ENCODE measurements at regions not wholly inside any gene's neighbourhood (a gene's known extent, or its start where the extent isn't known, plus 50 kb on each side); places are given as distances from the start of the nearest gene placed in this dataset.

GRCh38 chr15:31275331-31276262, 51.0 kb upstream of the KLF13 start:
- no peak for DNase-seq (ENCODE audit: low spot score)

- no peak for DNase-seq (ENCODE audit: low spot score)
These were observed 49.9 kb upstream of the KLF13 start for GRCh38 chr15:31276596-31277298.

Measured in hepatic stellate cell (primary cell).